ENCODE measurements at regions not wholly inside any gene's neighbourhood (a gene's known extent, or its start where the extent isn't known, plus 50 kb on each side); places are given as distances from the start of the nearest gene placed in this dataset.

DNA sequence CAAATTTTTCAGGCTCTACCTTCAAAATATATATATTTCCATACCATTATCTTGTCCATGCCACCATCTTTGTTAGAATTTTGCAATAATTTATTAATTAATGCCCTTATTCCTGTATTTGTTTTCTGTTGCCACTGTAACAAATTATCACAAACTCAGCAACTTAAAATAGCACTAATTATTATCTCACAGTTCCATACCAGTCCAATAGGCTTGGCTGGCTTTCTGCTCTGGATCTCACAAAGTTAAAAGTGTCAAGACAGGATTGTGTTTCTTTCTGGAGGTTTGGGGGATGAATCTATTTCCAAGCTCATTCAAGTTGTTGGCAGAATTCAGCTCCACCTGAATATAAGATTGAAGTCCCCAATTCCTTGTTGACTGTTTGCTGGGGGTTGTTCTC is 58.6 kb upstream of the SLC38A4 start:
- no peak for DNase-seq

GRCh38 chr12:46886541-46887041 is 60.8 kb upstream of the SLC38A4 start:
- DNase-seq = no peak

GRCh38 chr12:46887870-46888269 is 62.1 kb upstream of the SLC38A4 start:
- no peak for DNase-seq

DNA sequence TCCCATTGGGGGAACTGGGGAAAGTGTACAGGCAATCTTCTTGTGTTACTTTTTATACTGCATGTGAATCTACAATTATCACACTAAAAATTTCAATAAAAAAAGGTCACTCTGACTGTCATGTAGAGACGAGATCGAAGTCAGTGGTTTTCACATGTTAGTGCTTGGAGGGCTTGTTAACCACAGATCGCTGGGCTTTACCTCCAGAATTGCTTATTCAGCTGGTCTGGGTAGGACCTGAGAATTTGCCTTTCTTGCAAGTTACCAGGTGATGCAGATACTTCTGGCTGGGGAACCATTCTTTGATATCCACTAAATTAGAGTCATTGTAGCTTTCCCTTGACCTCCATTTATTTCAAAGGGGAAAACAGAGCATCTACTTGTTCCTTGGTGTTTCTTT is 62.8 kb upstream of the SLC38A4 start:
- DNase-seq = no peak

DNA sequence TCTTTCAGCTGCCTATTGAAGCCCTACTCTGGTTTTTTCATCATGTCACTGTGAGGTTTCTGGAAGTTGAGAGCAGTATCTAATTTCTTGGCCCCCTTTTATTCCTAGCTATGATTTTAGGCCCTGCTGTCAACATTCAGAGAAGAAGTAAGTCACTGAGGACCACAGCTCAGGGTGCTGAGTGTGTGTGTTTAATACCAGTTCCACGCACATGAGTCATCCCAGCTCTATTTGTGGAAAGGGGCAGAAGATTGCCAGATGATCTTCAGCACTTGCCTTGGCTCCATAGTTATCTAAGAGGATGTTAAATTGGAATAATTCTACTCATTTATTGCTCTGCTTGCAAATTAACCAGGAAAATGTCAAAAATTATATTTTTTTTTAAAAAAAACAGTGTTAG is 65.5 kb upstream of the SLC38A4 start:
- no peak for DNase-seq

DNA sequence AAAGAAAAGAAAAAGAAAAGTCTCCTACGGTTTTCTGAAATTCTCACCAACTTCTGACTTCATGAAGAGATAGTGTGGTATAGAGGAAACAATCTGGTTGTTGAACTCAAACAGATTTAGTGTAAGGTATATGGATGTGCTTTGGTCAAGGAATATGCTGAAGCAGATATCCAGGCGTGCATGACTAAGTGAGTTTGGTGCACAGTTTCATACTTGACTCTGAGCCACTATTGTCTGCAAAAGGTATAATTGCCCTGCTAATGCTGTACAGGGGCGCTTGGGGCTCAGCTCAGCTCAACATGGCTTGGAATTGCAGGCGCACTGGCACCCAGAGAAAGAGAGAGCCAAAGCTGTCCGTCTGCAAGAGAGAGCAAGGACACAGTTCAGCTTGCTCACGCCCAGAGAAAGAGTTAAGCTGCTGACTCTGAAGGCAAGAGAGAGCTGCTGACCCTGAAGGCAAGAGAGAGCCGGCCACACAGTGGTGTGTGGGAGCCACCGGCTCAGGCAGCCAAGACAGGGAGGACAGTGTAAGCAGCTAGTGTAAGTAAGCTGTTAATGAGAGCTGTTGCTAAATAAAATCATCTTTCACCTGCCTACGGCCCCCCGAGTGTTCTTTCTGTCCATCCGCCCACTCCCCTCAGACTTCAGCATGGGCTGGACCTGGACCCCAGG is 66.4 kb upstream of the SLC38A4 start:
- DNase-seq = peak; percentile 51

DNA sequence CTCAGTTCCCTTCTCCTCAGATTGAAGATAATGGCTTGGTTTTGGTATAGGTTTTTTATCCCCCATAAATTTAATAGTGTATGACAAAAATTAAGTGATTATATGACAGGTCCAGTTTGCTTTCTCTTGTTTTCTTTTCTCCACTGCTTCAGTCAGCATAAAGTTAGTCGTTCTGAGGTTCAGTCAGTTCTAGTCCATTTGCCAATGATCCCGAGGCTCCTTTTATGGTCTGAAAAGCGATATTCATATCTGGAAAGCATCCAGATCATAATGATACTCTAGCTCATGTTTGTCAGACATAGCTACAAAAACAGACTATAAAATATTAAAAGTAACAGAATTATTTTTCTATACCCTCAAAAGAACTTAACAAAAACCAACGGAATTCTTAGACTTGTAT is 67.1 kb upstream of the SLC38A4 start:
- DNase-seq = no peak

DNA sequence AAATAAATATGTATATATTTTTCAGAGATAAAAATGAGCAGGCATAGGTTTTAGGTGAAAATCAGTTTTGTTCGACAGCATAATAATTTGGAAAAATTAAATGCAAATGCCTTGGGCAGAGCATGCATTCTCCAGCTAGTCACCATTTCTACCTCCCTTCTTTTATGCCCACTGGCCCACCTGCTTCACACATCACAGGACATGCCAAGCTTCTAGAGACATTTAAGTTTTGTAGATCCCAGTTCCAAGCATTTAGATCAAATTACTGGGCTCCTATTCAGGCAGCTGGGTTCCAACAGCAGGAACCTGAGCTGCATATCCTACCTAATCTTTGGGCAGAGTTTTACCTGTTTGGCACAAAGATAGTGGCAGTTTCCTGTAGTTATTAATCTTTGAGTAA is 67.6 kb upstream of the SLC38A4 start:
- no peak for DNase-seq

GRCh38 chr12:46895726-46896125 is 69.9 kb upstream of the SLC38A4 start:
- no peak for DNase-seq

DNA sequence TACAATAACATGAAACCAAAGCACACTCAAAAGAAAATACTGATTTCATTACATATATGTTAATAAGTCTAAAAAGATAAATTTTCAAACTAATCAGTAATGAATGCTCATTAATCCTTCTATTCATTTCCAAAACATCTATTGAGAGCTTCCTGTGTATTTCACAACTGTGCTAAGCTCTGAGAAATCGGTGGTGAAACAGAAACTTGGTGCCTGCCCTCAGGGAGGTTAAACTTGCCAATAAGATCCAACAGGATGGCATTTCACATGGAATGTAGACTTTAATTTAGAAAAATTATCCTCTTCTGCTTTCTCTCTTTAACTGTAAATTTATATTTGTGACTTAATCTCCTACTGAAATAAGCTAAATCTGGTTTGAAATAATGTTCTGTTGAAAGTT is 70.9 kb upstream of the SLC38A4 start:
- DNase-seq = no peak

GRCh38 chr12:46898152-46898931 is 72.5 kb upstream of the SLC38A4 start:
- no peak for DNase-seq

- no peak for DNase-seq
Observed at GRCh38 chr12:46898989-46899388, 73.2 kb upstream of the SLC38A4 start.

GRCh38 chr12:46900734-46901463 is 75.1 kb upstream of the SLC38A4 start:
- DNase-seq = no peak

DNA sequence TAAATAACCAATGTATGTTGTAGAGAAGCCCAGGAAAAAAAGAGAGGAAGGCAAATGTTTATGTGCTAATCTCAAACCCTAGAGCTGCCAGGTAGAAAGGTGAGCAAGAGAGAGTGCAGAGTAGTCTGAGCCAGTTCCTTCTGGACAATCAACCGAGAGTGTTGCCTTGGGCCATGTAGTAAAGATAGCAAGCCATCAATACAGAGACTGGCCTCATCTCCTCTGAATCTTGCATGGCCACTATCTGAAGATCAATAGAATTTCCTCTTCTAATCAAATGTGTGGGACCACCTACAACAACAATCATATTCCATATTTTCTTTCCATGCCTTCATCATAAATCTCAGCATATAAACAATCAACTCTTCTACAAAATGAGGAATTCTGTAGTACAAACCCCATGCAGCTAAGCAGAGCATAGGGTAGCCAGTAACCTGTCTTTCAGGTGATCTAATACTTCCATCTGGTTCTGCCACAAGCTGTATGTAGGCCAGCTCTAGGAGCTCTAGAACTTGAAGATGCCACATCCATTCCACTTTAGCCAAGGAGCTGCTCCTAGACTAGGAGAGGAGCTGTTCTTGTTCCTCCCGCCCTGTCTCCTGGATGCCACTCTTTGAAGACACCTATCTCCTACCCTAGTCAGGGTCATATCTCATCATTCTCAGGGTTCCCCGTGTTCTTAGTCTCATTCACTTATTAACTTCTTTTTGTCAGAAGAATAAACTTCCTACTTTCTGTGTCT is 75.8 kb upstream of the SLC38A4 start:
- peak; percentile 61 for DNase-seq

- no peak for DNase-seq
Observed at GRCh38 chr12:46903058-46903457, 77.3 kb upstream of the SLC38A4 start.

DNA sequence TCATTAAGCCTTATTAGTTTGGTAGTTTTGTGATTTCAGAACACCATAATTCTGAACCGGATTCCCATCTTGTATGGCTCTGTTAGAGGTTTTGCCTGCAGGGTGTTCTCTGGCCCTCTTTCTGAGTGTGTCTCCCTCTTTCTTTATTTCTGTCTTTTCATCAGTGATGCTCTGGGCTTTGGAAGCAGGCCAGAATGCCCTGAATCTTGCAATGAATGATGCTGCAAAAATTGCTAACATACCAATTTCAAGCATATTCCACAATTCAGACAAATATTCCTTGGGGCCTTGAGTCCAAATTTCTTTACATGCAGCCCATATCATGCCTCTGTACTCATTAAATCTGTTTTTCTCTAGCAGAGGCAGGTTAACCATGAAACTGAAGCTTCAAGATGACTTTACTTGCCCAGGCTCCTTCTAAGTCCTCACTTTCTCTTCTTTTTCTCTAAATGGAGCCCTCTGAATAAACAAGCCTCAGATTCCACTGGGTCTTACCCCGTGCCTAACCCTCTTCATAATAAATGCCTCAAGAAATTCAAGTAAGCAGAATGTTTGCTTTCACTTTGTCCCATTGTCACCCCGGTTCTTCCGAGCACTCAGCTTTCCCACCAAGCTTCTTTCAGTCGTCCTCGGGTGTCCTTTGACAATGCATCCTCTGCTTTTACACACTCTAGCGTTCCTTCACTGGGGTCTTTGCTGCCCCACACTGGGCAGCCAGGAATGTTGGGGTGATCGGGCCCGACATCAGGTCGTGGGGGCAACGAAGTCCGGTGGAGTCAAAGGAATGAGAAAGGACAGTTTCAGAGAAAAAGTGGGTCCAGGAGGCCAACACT is 78.8 kb upstream of the SLC38A4 start:
- no peak for DNase-seq

DNA sequence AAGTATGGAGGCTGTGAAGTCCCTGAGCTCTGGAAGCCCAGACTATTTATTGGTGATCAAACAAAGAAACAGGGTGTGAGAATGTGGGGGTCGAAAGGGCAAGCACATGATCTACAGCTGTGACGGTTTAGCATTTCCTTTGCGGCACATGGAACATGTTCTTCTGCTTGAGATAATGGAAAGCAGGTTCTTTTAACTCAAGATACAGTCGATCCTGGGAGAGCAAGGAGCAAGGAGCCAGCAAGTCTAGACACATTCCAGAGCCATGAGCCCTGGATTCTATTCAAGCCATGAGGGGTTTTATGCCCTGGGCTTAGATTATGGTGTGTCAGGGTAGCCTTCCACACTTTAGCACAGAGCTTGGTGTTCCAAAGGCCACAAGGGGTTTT is 79.4 kb upstream of the SLC38A4 start:
- peak; percentile 81 for DNase-seq

- no peak for DNase-seq
Observed at GRCh38 chr12:46907791-46908190, 82.0 kb upstream of the SLC38A4 start.

GRCh38 chr12:46908236-46908935 is 82.6 kb upstream of the SLC38A4 start:
- peak; percentile 82 for DNase-seq

DNA sequence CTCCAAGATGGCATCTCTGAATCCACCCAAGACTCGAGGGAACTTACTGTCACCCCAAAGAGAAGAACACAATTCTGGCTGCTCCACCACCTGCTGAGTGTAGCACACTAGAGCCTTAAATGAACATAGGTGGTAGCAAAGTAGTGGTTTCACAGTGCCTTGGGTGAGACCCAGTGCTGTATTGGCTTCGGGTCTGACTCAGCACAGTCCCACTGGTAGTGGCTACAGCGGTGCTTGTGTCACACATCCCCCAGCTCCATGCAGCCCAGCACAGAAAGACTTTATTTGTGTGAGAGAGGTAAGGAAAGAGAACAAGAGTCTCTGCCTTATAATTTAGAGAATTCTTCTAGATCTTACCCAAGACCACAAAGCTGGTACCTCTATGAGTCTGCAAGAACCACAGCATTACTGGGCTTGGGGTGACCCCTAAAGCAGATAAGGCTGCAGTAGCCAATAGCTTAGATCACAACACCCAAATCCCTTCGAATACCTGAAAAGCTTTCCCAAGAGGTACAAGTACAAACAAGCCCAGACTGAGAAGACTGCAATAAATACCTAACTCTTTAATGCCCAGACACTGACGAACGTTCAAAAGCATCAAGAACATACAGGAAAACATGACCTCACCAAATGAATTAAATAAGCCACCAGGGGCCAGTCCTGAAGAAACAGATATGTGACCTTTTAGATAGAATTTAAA is 83.3 kb upstream of the SLC38A4 start:
- peak; percentile 57 for DNase-seq

- DNase-seq = no peak
Observed at GRCh38 chr12:46910830-46911229, 85.0 kb upstream of the SLC38A4 start.

Data from islet precursor cell (in vitro differentiated cells).